B cell (primary cell): ENCODE measurements at regions not wholly inside any gene's neighbourhood (a gene's known extent, or its start where the extent isn't known, plus 50 kb on each side); places are given as distances from the start of the nearest gene placed in this dataset.

Source experiments
- ATAC-seq: fragments of 200-7000 bp; cut with Tn5 transposase; one replicate; pipeline ENCODE4 v1.10.0; 2021; ENCODE audit warnings: low read depth, mild to moderate bottlenecking, moderate number of reproducible peaks, moderate library complexity
- CTCF ChIA-PET: fragments of 350-600 bp; sonication (Branson Sonifier 250); formaldehyde crosslinking; loops from one replicate; lab custom pipeline; 2021; ENCODE audit warnings: antibody characterized with exemption, inconsistent platforms; lab: Charles Lee
- POLR2A ChIA-PET: fragments of 350-600 bp; sonication (Branson Sonifier 250); formaldehyde crosslinking; loops from one replicate; lab custom pipeline; 2021; ENCODE audit warnings: antibody characterized with exemption; lab: Charles Lee
- DNase-seq: peaks from one replicate; pipeline ENCODE4 v3.0.0; 2013
- H2AFZ ChIP-seq: 2 replicates; pipeline ENCODE4 v1.6.1; 2012; ENCODE audit warnings: mild to moderate bottlenecking, low read depth, low read length; ENCODE audit not compliant: insufficient read depth, poor library complexity, severe bottlenecking
- H3K27ac ChIP-seq, 2 donors: 1 replicate in 1 of 2; 2 replicates in 1 of 2; pipeline ENCODE4 v1.5.1; 2012 to 2013; ENCODE audit warnings: low read length in 2 of 2, mild to moderate bottlenecking in 2 of 2, moderate library complexity in 1 of 2
- H3K27me3 ChIP-seq, 4 experiments: fragments of 200-600 bp in 1 of 4; sonication (generic) in 1 of 4; replicated peaks in 1 of 4; 1 replicate in 2 of 4; 2 replicates in 2 of 4; pipeline versions ENCODE4 v1.6.1 to v1.7.0; 2013 to 2016; ENCODE audit warnings: low read length in 3 of 4, mild to moderate bottlenecking in 2 of 4, mixed read lengths in 1 of 4, moderate library complexity in 1 of 4; ENCODE audit not compliant: insufficient read depth in 4 of 4, control insufficient read depth in 3 of 4; ENCODE audit errors: control extremely low read depth in 1 of 4
- H3K36me3 ChIP-seq, 2 experiments: replicated peaks in 1 of 2; 1 replicate in 1 of 2; 2 replicates in 1 of 2; pipeline versions ENCODE4 v1.6.1 to v1.7.1; 2013; ENCODE audit warnings: low read length in 1 of 2; ENCODE audit not compliant: insufficient read depth in 2 of 2, control insufficient read depth in 1 of 2; ENCODE audit errors: control extremely low read depth in 1 of 2, extremely low read depth in 1 of 2
- H3K4me1 ChIP-seq, 2 donors: fragments of 200-600 bp in 1 of 2; sonication (generic) in 1 of 2; 1 replicate in 1 of 2; 2 replicates in 1 of 2; pipeline versions ENCODE4 v1.5.1 to v1.6.1; 2013 to 2017; ENCODE audit warnings: low read length in 2 of 2; ENCODE audit not compliant: control insufficient read depth in 2 of 2, insufficient read depth in 2 of 2
- H3K4me2 ChIP-seq: replicated peaks from 2 replicates; pipeline ENCODE3; 2012; ENCODE audit warnings: mild to moderate bottlenecking, low read depth, low read length; ENCODE audit not compliant: poor library complexity, severe bottlenecking
- H3K4me3 ChIP-seq, 5 experiments: fragments of 200-600 bp in 1 of 5; sonication (generic) in 1 of 5; 1 replicate in 3 of 5; 2 replicates in 2 of 5; pipeline versions ENCODE4 v1.5.1 to v1.7.0; 2011 to 2016; ENCODE audit warnings: low read length in 4 of 5, mild to moderate bottlenecking in 4 of 5, low read depth in 2 of 5, control low read depth in 1 of 5, moderate library complexity in 1 of 5; ENCODE audit not compliant: insufficient read depth in 1 of 5; ENCODE audit errors: control extremely low read depth in 1 of 5, extremely low read depth in 1 of 5
- H3K79me2 ChIP-seq: fragments of 200-600 bp; sonication (generic); one replicate; pipeline ENCODE4 v1.6.0; 2016; ENCODE audit warnings: low read length; ENCODE audit not compliant: control insufficient read depth, insufficient read depth
- H3K9ac ChIP-seq: fragments of 200-600 bp; sonication (generic); 2 replicates; pipeline ENCODE4 v1.6.1; 2017; ENCODE audit warnings: mild to moderate bottlenecking, low read length, moderate library complexity
- H3K9me3 ChIP-seq, 3 donors: one replicate each; pipeline versions ENCODE4 v1.6.1 to v1.7.1; 2013; ENCODE audit warnings: low read length in 2 of 3; ENCODE audit not compliant: control insufficient read depth in 2 of 3, insufficient read depth in 1 of 3; ENCODE audit errors: control extremely low read depth in 1 of 3
- H4K20me1 ChIP-seq: 2 replicates; pipeline ENCODE4 v1.6.0; 2012; ENCODE audit warnings: mild to moderate bottlenecking, low read length; ENCODE audit not compliant: insufficient read depth, control insufficient read depth, poor library complexity, severe bottlenecking
- H3K27ac Mint-ChIP-seq: one replicate; pipeline ENCODE4 v1.8.0; 2021; ENCODE audit warnings: mixed read lengths
- H3K27me3 Mint-ChIP-seq: one replicate; pipeline ENCODE4 v1.8.0; 2021; ENCODE audit warnings: mixed read lengths
- H3K4me1 Mint-ChIP-seq: one replicate; pipeline ENCODE4 v1.8.0; 2021; ENCODE audit warnings: mixed read lengths
- H3K4me3 Mint-ChIP-seq: one replicate; pipeline ENCODE4 v1.8.0; 2021; ENCODE audit warnings: mixed read lengths
- H3K9me3 Mint-ChIP-seq: one replicate; pipeline ENCODE4 v1.8.0; 2022; ENCODE audit warnings: mixed read lengths; ENCODE audit not compliant: insufficient read depth
- CTCF ChIP-seq: fragments of 200-600 bp; IDR thresholded peaks from one replicate; pipeline ENCODE4 v1.8.0; 2022; ENCODE audit warnings: antibody characterized with exemption, mild to moderate bottlenecking
- EZH2 ChIP-seq: IDR thresholded peaks from 2 replicates; pipeline ENCODE4 v1.6.1; 2012; ENCODE audit warnings: borderline replicate concordance, low read depth, mild to moderate bottlenecking, moderate library complexity, low read length; ENCODE audit not compliant: insufficient read depth, poor library complexity, severe bottlenecking
- WGBS: methylation state at CpG from one replicate; pipeline ENCODE4 v1.1.5; 2013; ENCODE audit warnings: missing lambda C conversion rate; ENCODE audit not compliant: insufficient coverage; 5-methylcytosine and 5-hydroxymethylcytosine counted together
- intact Hi-C: fragments of 100-400 bp; cut with micrococcal nuclease; formaldehyde crosslinking; loops from one replicate; pipeline ENCODE4 v1.10.0; 2022

- no peak for TF ChIP-seq CTCF
- no peak for TF ChIP-seq EZH2
Measured at GRCh38 chr7:96822824-96823223, 113.2 kb upstream of the SEM1 start.

GRCh38 chr7:96823274-96823673 lies 113.6 kb upstream of the SEM1 start:
- intact Hi-C loops = no loop called here
- Histone ChIP-seq H3K27ac (no peak overlapping the region), H3K4me1 (no peaks in the 10 kb centered on the region), H3K36me3 (no peaks in the 10 kb centered on the region), H3K79me2 (no peaks in the 10 kb centered on the region), H2AFZ (no peak overlapping the region), H4K20me1 (no peaks in the 10 kb centered on the region), H3K4me2 (no peak overlapping the region), H3K9me3 (peaks cover 0 to 1% (median 0%) of the 10 kb centered on the region in 3 donors), H3K27me3 (no peaks in the 10 kb centered on the region), H3K9ac (no peak overlapping the region), H3K4me3 (no peak overlapping the region)
- ChIA-PET CTCF (no interaction called here), POLR2A (no interaction called here)
- no peak for DNase-seq
- Mint-ChIP-seq H3K9me3 (no peaks in the 10 kb centered on the region), H3K27ac (no peak overlapping the region), H3K27me3 (peaks cover 3% of the 10 kb centered on the region), H3K4me1 (no peaks in the 10 kb centered on the region), H3K4me3 (no peak overlapping the region)
- WGBS = 100% methylated on average over 1 of the region's 4 CpGs
- TF ChIP-seq CTCF (no peak), EZH2 (no peak)
- no peak for ATAC-seq

More at GRCh38 chr7:96822824-96823223, 113.2 kb upstream of the SEM1 start:
- H2AFZ ChIP-seq = no peak overlapping the region
- no peaks in the 10 kb centered on the region for H3K4me1 Mint-ChIP-seq
- H3K4me1 ChIP-seq = no peaks in the 10 kb centered on the region
- intact Hi-C loops = no loop called here
- peaks cover 0 to 1% (median 0%) of the 10 kb centered on the region in 3 donors for H3K9me3 ChIP-seq
- H3K9me3 Mint-ChIP-seq = no peaks in the 10 kb centered on the region
- no peak overlapping the region for H3K9ac ChIP-seq
- no peaks in the 10 kb centered on the region for H4K20me1 ChIP-seq
- no peak for DNase-seq
- H3K4me3 Mint-ChIP-seq = no peak overlapping the region
- H3K27me3 ChIP-seq = no peaks in the 10 kb centered on the region
- H3K4me2 ChIP-seq = no peak overlapping the region
- H3K79me2 ChIP-seq = no peaks in the 10 kb centered on the region
- H3K27ac ChIP-seq = no peak overlapping the region
- no CpG with 5 or more reads among the region's 2 CpGs for WGBS
- H3K36me3 ChIP-seq = no peaks in the 10 kb centered on the region
- ChIA-PET CTCF (no interaction called here), POLR2A (no interaction called here)
- H3K27ac Mint-ChIP-seq = no peak overlapping the region
- peaks cover 4% of the 10 kb centered on the region for H3K27me3 Mint-ChIP-seq
- no peak for ATAC-seq
- no peak overlapping the region for H3K4me3 ChIP-seq
